Jurkat, Clone E6-1 (cell line): ENCODE measurements at regions not wholly inside any gene's neighbourhood (a gene's known extent, or its start where the extent isn't known, plus 50 kb on each side); places are given as distances from the start of the nearest gene placed in this dataset.
"Not testable (repeated sequence)": the region's sequence is repeated elsewhere in the genome, so short reads cannot be mapped to it uniquely, and the experiment has no call there.

ENCODE experiments used
- DNase-seq: peaks from one replicate; pipeline ENCODE4 v3.0.0-alpha.2; 2011; ENCODE audit warnings: low read depth, low spot score
- H3K4me3 ChIP-seq: 2 replicates; pipeline ENCODE4 v1.5.1; 2011; ENCODE audit warnings: mild to moderate bottlenecking, low read length, control low read depth, moderate library complexity

GRCh38 chr6:4378319-4378996, 243.1 kb upstream of the ECI2 start:
- H3K4me3 ChIP-seq: no peak overlapping the region
- no peak for DNase-seq

GRCh38 chr6:4377603-4378002, 242.2 kb upstream of the ECI2 start:
- DNase-seq: no peak

GRCh38 chr6:4374216-4374615, 238.8 kb upstream of the ECI2 start:
- no peak for DNase-seq
- H3K4me3 ChIP-seq: no peak overlapping the region

More at GRCh38 chr6:4377603-4378002, 242.2 kb upstream of the ECI2 start:
- no peak overlapping the region for H3K4me3 ChIP-seq

GRCh38 chr6:4372866-4373265, 237.5 kb upstream of the ECI2 start:
- H3K4me3 ChIP-seq: no peak overlapping the region
- DNase-seq: no peak

- no peak for DNase-seq
- no peak overlapping the region for H3K4me3 ChIP-seq
These were observed 236.0 kb upstream of the ECI2 start for GRCh38 chr6:4371207-4371921.

- H3K4me3 ChIP-seq: no peak overlapping the region
- no peak for DNase-seq
These were observed 234.7 kb upstream of the ECI2 start for GRCh38 chr6:4370066-4370465.

GRCh38 chr6:4369616-4370015, 234.2 kb upstream of the ECI2 start:
- H3K4me3 ChIP-seq: no peak overlapping the region
- no peak for DNase-seq

GRCh38 chr6:4368649-4369048, 233.3 kb upstream of the ECI2 start:
- no peak overlapping the region for H3K4me3 ChIP-seq
- DNase-seq: no peak

- H3K4me3 ChIP-seq: no peak overlapping the region
- no peak for DNase-seq
These were observed 232.3 kb upstream of the ECI2 start for GRCh38 chr6:4367643-4368042.

GRCh38 chr6:4366635-4367395, 231.4 kb upstream of the ECI2 start:
- DNase-seq: no peak
- no peak overlapping the region for H3K4me3 ChIP-seq

GRCh38 chr6:4365686-4366085, 230.3 kb upstream of the ECI2 start:
- DNase-seq: no peak
- no peak overlapping the region for H3K4me3 ChIP-seq

GRCh38 chr6:4364711-4365110, 229.3 kb upstream of the ECI2 start:
- H3K4me3 ChIP-seq: no peak overlapping the region
- DNase-seq: no peak

GRCh38 chr6:4364172-4364571, 228.8 kb upstream of the ECI2 start:
- H3K4me3 ChIP-seq: no peak overlapping the region
- no peak for DNase-seq

- DNase-seq: no peak
- H3K4me3 ChIP-seq: no peak overlapping the region
These were observed 228.3 kb upstream of the ECI2 start for GRCh38 chr6:4363656-4364055.

- DNase-seq: no peak
- H3K4me3 ChIP-seq: no peak overlapping the region
These were observed 227.0 kb upstream of the ECI2 start for GRCh38 chr6:4362326-4362725.

- no peak for DNase-seq
- no peak overlapping the region for H3K4me3 ChIP-seq
These were observed 225.5 kb upstream of the ECI2 start for GRCh38 chr6:4360920-4361319.

- DNase-seq: no peak
- H3K4me3 ChIP-seq: no peak overlapping the region
These were observed 223.8 kb upstream of the ECI2 start for GRCh38 chr6:4359108-4359730.

- H3K4me3 ChIP-seq: no peak overlapping the region
- no peak for DNase-seq
These were observed 223.2 kb upstream of the ECI2 start for GRCh38 chr6:4358414-4359107.

GRCh38 chr6:4357660-4358152, 222.3 kb upstream of the ECI2 start:
- not testable (repeated sequence) for DNase-seq, H3K4me3 ChIP-seq
